B cell (primary cell): ENCODE measurements at regions not wholly inside any gene's neighbourhood (a gene's known extent, or its start where the extent isn't known, plus 50 kb on each side); places are given as distances from the start of the nearest gene placed in this dataset.
A peak's percentile ranks its signal among the peaks of the same experiment; 100 is the strongest.

Experiments used
- ATAC-seq: fragments of 200-7000 bp; cut with Tn5 transposase; one replicate; pipeline ENCODE4 v1.10.0; 2021; ENCODE audit warnings: low read depth, mild to moderate bottlenecking, moderate number of reproducible peaks, moderate library complexity
- CTCF ChIA-PET: fragments of 350-600 bp; sonication (Branson Sonifier 250); formaldehyde crosslinking; loops from one replicate; lab custom pipeline; 2021; ENCODE audit warnings: antibody characterized with exemption, inconsistent platforms; lab: Charles Lee
- POLR2A ChIA-PET: fragments of 350-600 bp; sonication (Branson Sonifier 250); formaldehyde crosslinking; loops from one replicate; lab custom pipeline; 2021; ENCODE audit warnings: antibody characterized with exemption; lab: Charles Lee
- DNase-seq: peaks from one replicate; pipeline ENCODE4 v3.0.0; 2013
- H2AFZ ChIP-seq: 2 replicates; pipeline ENCODE4 v1.6.1; 2012; ENCODE audit warnings: mild to moderate bottlenecking, low read depth, low read length; ENCODE audit not compliant: insufficient read depth, poor library complexity, severe bottlenecking
- H3K27ac ChIP-seq, 2 donors: 1 replicate in 1 of 2; 2 replicates in 1 of 2; pipeline ENCODE4 v1.5.1; 2012 to 2013; ENCODE audit warnings: low read length in 2 of 2, mild to moderate bottlenecking in 2 of 2, moderate library complexity in 1 of 2
- H3K27me3 ChIP-seq, 4 experiments: fragments of 200-600 bp in 1 of 4; sonication (generic) in 1 of 4; replicated peaks in 1 of 4; 1 replicate in 2 of 4; 2 replicates in 2 of 4; pipeline versions ENCODE4 v1.6.1 to v1.7.0; 2013 to 2016; ENCODE audit warnings: low read length in 3 of 4, mild to moderate bottlenecking in 2 of 4, mixed read lengths in 1 of 4, moderate library complexity in 1 of 4; ENCODE audit not compliant: insufficient read depth in 4 of 4, control insufficient read depth in 3 of 4; ENCODE audit errors: control extremely low read depth in 1 of 4
- H3K36me3 ChIP-seq, 2 experiments: replicated peaks in 1 of 2; 1 replicate in 1 of 2; 2 replicates in 1 of 2; pipeline versions ENCODE4 v1.6.1 to v1.7.1; 2013; ENCODE audit warnings: low read length in 1 of 2; ENCODE audit not compliant: insufficient read depth in 2 of 2, control insufficient read depth in 1 of 2; ENCODE audit errors: control extremely low read depth in 1 of 2, extremely low read depth in 1 of 2
- H3K4me1 ChIP-seq, 2 donors: fragments of 200-600 bp in 1 of 2; sonication (generic) in 1 of 2; 1 replicate in 1 of 2; 2 replicates in 1 of 2; pipeline versions ENCODE4 v1.5.1 to v1.6.1; 2013 to 2017; ENCODE audit warnings: low read length in 2 of 2; ENCODE audit not compliant: control insufficient read depth in 2 of 2, insufficient read depth in 2 of 2
- H3K4me2 ChIP-seq: replicated peaks from 2 replicates; pipeline ENCODE3; 2012; ENCODE audit warnings: mild to moderate bottlenecking, low read depth, low read length; ENCODE audit not compliant: poor library complexity, severe bottlenecking
- H3K4me3 ChIP-seq, 5 experiments: fragments of 200-600 bp in 1 of 5; sonication (generic) in 1 of 5; 1 replicate in 3 of 5; 2 replicates in 2 of 5; pipeline versions ENCODE4 v1.5.1 to v1.7.0; 2011 to 2016; ENCODE audit warnings: low read length in 4 of 5, mild to moderate bottlenecking in 4 of 5, low read depth in 2 of 5, control low read depth in 1 of 5, moderate library complexity in 1 of 5; ENCODE audit not compliant: insufficient read depth in 1 of 5; ENCODE audit errors: control extremely low read depth in 1 of 5, extremely low read depth in 1 of 5
- H3K79me2 ChIP-seq: fragments of 200-600 bp; sonication (generic); one replicate; pipeline ENCODE4 v1.6.0; 2016; ENCODE audit warnings: low read length; ENCODE audit not compliant: control insufficient read depth, insufficient read depth
- H3K9ac ChIP-seq: fragments of 200-600 bp; sonication (generic); 2 replicates; pipeline ENCODE4 v1.6.1; 2017; ENCODE audit warnings: mild to moderate bottlenecking, low read length, moderate library complexity
- H3K9me3 ChIP-seq, 3 donors: one replicate each; pipeline versions ENCODE4 v1.6.1 to v1.7.1; 2013; ENCODE audit warnings: low read length in 2 of 3; ENCODE audit not compliant: control insufficient read depth in 2 of 3, insufficient read depth in 1 of 3; ENCODE audit errors: control extremely low read depth in 1 of 3
- H4K20me1 ChIP-seq: 2 replicates; pipeline ENCODE4 v1.6.0; 2012; ENCODE audit warnings: mild to moderate bottlenecking, low read length; ENCODE audit not compliant: insufficient read depth, control insufficient read depth, poor library complexity, severe bottlenecking
- H3K27ac Mint-ChIP-seq: one replicate; pipeline ENCODE4 v1.8.0; 2021; ENCODE audit warnings: mixed read lengths
- H3K27me3 Mint-ChIP-seq: one replicate; pipeline ENCODE4 v1.8.0; 2021; ENCODE audit warnings: mixed read lengths
- H3K4me1 Mint-ChIP-seq: one replicate; pipeline ENCODE4 v1.8.0; 2021; ENCODE audit warnings: mixed read lengths
- H3K4me3 Mint-ChIP-seq: one replicate; pipeline ENCODE4 v1.8.0; 2021; ENCODE audit warnings: mixed read lengths
- H3K9me3 Mint-ChIP-seq: one replicate; pipeline ENCODE4 v1.8.0; 2022; ENCODE audit warnings: mixed read lengths; ENCODE audit not compliant: insufficient read depth
- EZH2 ChIP-seq: IDR thresholded peaks from 2 replicates; pipeline ENCODE4 v1.6.1; 2012; ENCODE audit warnings: borderline replicate concordance, low read depth, mild to moderate bottlenecking, moderate library complexity, low read length; ENCODE audit not compliant: insufficient read depth, poor library complexity, severe bottlenecking
- WGBS: methylation state at CpG from one replicate; pipeline ENCODE4 v1.1.5; 2013; ENCODE audit warnings: missing lambda C conversion rate; ENCODE audit not compliant: insufficient coverage; 5-methylcytosine and 5-hydroxymethylcytosine counted together
- intact Hi-C: fragments of 100-400 bp; cut with micrococcal nuclease; formaldehyde crosslinking; loops from one replicate; pipeline ENCODE4 v1.10.0; 2022
- TF ChIP-seq, protein P1 (sequence below): fragments of 200-600 bp; IDR thresholded peaks from one replicate; pipeline ENCODE4 v1.8.0; 2022; ENCODE audit warnings: antibody characterized with exemption, mild to moderate bottlenecking

GRCh38 chr18:56314396-56314795 is 324.0 kb downstream of the TXNL1 start:
- no peak overlapping the region for H3K4me2 ChIP-seq
- no peaks in the 10 kb centered on the region for H3K27me3 Mint-ChIP-seq
- H3K79me2 ChIP-seq, result no peaks in the 10 kb centered on the region
- H3K4me3 Mint-ChIP-seq, result no peak overlapping the region
- H2AFZ ChIP-seq, result no peak overlapping the region
- TF ChIP-seq, protein P1, sequence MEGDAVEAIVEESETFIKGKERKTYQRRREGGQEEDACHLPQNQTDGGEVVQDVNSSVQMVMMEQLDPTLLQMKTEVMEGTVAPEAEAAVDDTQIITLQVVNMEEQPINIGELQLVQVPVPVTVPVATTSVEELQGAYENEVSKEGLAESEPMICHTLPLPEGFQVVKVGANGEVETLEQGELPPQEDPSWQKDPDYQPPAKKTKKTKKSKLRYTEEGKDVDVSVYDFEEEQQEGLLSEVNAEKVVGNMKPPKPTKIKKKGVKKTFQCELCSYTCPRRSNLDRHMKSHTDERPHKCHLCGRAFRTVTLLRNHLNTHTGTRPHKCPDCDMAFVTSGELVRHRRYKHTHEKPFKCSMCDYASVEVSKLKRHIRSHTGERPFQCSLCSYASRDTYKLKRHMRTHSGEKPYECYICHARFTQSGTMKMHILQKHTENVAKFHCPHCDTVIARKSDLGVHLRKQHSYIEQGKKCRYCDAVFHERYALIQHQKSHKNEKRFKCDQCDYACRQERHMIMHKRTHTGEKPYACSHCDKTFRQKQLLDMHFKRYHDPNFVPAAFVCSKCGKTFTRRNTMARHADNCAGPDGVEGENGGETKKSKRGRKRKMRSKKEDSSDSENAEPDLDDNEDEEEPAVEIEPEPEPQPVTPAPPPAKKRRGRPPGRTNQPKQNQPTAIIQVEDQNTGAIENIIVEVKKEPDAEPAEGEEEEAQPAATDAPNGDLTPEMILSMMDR, result peak; percentile 36
- no peak for TF ChIP-seq EZH2
- H3K27ac Mint-ChIP-seq, result no peak overlapping the region
- ATAC-seq (no peak), DNase-seq (peak; percentile 39)
- 100% methylated on average over 1 of the region's 1 CpG for WGBS
- H3K9ac ChIP-seq, result no peak overlapping the region
- H3K36me3 ChIP-seq, result no peaks in the 10 kb centered on the region
- no peaks in the 10 kb centered on the region for H3K27me3 ChIP-seq
- H3K4me1 Mint-ChIP-seq, result peaks cover 21% of the 10 kb centered on the region
- no peaks in the 10 kb centered on the region for H3K9me3 ChIP-seq
- H4K20me1 ChIP-seq, result no peaks in the 10 kb centered on the region
- POLR2A ChIA-PET, result no interaction called here
- no peaks in the 10 kb centered on the region for H3K9me3 Mint-ChIP-seq
- intact Hi-C loops, result loop anchor here (1.0 kb wide), 1 partner anchor 899 kb away; no protein-coding TSS in a partner anchor
- peaks cover 12 to 24% of the 10 kb centered on the region in 2 donors for H3K4me1 ChIP-seq
- H3K4me3 ChIP-seq, result no peak overlapping the region
- CTCF ChIA-PET, result interaction anchor here (0.6 to 1.6 kb wide), 5 partner anchors 284 to 1087 kb away, joined by 3 to 5 read pairs (median 3); no protein-coding TSS in a partner anchor
- H3K27ac ChIP-seq, result no peak overlapping the region

GRCh38 chr18:56312551-56313335 is 325.6 kb downstream of the TXNL1 start:
- H4K20me1 ChIP-seq, result no peaks in the 10 kb centered on the region
- no peak overlapping the region for H3K27ac Mint-ChIP-seq
- H3K9ac ChIP-seq, result no peak overlapping the region
- ChIA-PET CTCF (interaction anchor here (1.1 kb wide), 1 partner anchor 1077 kb away, joined by 3 read pairs; no protein-coding TSS in a partner anchor), POLR2A (interaction anchor here (0.7 kb wide), 1 partner anchor 726 kb away, joined by 3 read pairs; no protein-coding TSS in a partner anchor)
- no peaks in the 10 kb centered on the region for H3K27me3 ChIP-seq
- 80% methylated on average over 2 of the region's 5 CpGs for WGBS
- no peaks in the 10 kb centered on the region for H3K9me3 ChIP-seq
- peaks cover 20% of the 10 kb centered on the region for H3K4me1 Mint-ChIP-seq
- no peak overlapping the region for H3K27ac ChIP-seq
- DNase-seq (no peak), ATAC-seq (no peak)
- no peak overlapping the region for H3K4me3 ChIP-seq
- no peaks in the 10 kb centered on the region for H3K9me3 Mint-ChIP-seq
- TF ChIP-seq EZH2, result no peak
- TF ChIP-seq, protein P1, result no peak
- H3K4me1 ChIP-seq, result peaks cover 11 to 18% of the 10 kb centered on the region in 2 donors
- H3K27me3 Mint-ChIP-seq, result no peaks in the 10 kb centered on the region
- no peak overlapping the region for H3K4me3 Mint-ChIP-seq
- no peak overlapping the region for H2AFZ ChIP-seq
- intact Hi-C loops, result no loop called here
- no peaks in the 10 kb centered on the region for H3K36me3 ChIP-seq
- no peaks in the 10 kb centered on the region for H3K79me2 ChIP-seq
- H3K4me2 ChIP-seq, result no peak overlapping the region
